ENCODE measurements at regions not wholly inside any gene's neighbourhood (a gene's known extent, or its start where the extent isn't known, plus 50 kb on each side); places are given as distances from the start of the nearest gene placed in this dataset.

- TF ChIP-seq SPI1 (IDR thresholded peaks at IDR 0.05; ENCODE audit: borderline replicate concordance, low read depth) (no peak), REST (IDR thresholded peaks at IDR 0.05; ENCODE audit: insufficient replicate concordance, low read depth) (no peak), GABPA (IDR thresholded peaks at IDR 0.05; ENCODE audit: low read depth) (no peak)
- TF ChIP-seq, protein P1, sequence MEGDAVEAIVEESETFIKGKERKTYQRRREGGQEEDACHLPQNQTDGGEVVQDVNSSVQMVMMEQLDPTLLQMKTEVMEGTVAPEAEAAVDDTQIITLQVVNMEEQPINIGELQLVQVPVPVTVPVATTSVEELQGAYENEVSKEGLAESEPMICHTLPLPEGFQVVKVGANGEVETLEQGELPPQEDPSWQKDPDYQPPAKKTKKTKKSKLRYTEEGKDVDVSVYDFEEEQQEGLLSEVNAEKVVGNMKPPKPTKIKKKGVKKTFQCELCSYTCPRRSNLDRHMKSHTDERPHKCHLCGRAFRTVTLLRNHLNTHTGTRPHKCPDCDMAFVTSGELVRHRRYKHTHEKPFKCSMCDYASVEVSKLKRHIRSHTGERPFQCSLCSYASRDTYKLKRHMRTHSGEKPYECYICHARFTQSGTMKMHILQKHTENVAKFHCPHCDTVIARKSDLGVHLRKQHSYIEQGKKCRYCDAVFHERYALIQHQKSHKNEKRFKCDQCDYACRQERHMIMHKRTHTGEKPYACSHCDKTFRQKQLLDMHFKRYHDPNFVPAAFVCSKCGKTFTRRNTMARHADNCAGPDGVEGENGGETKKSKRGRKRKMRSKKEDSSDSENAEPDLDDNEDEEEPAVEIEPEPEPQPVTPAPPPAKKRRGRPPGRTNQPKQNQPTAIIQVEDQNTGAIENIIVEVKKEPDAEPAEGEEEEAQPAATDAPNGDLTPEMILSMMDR (IDR thresholded peaks at IDR 0.05; ENCODE audit: insufficient read depth, low read length), result no peak
These were observed 147.5 kb upstream of the MIS18BP1 start for GRCh38 chr14:45400509-45400908.

All from HL-60 (cell line).